HG03025 (cell line): ENCODE measurements at regions not wholly inside any gene's neighbourhood (a gene's known extent, or its start where the extent isn't known, plus 50 kb on each side); places are given as distances from the start of the nearest gene placed in this dataset.
"Not testable (repeated sequence)": the region's sequence is repeated elsewhere in the genome, so short reads cannot be mapped to it uniquely, and the experiment has no call there.

ENCODE experiments used
- ATAC-seq: cut with Tn5 transposase; IDR thresholded peaks from one replicate; pipeline ENCODE4 v1.9.1; 2021; ENCODE audit warnings: mild to moderate bottlenecking, moderate library complexity; ENCODE audit not compliant: unreplicated experiment, low FRiP score

- no peak for ATAC-seq
Measured at GRCh38 chr6:28657381-28657768, 131.7 kb downstream of the GPX5 start.

- no peak for ATAC-seq
Measured at GRCh38 chr6:28657769-28658465, 132.2 kb downstream of the GPX5 start.

- ATAC-seq, result no peak
Measured at GRCh38 chr6:28658475-28659249, 133.0 kb downstream of the GPX5 start.

GRCh38 chr6:28659250-28659566 lies 133.5 kb downstream of the GPX5 start:
- ATAC-seq, result no peak

- no peak for ATAC-seq
Measured at GRCh38 chr6:28661097-28661713, 135.5 kb downstream of the GPX5 start.

- no peak for ATAC-seq
Measured at GRCh38 chr6:28664870-28665396, 139.3 kb downstream of the GPX5 start.

GRCh38 chr6:28673417-28673786 lies 147.7 kb downstream of the GPX5 start:
- ATAC-seq, result no peak

- no peak for ATAC-seq
Measured at GRCh38 chr6:28673787-28674671, 148.3 kb downstream of the GPX5 start.

GRCh38 chr6:28675600-28675999 lies 149.9 kb downstream of the GPX5 start:
- no peak for ATAC-seq

- ATAC-seq, result no peak
Measured at GRCh38 chr6:28682542-28682941, 156.9 kb downstream of the GPX5 start.

- not testable (repeated sequence) for ATAC-seq
Measured at GRCh38 chr6:28682956-28683685, 157.4 kb downstream of the GPX5 start.

- no peak for ATAC-seq
Measured at GRCh38 chr6:28683945-28684538, 158.4 kb downstream of the GPX5 start.

GRCh38 chr6:28685960-28686359 lies 160.3 kb downstream of the GPX5 start:
- not testable (repeated sequence) for ATAC-seq

- ATAC-seq, result not testable (repeated sequence)
Measured at GRCh38 chr6:28686446-28687027, 160.9 kb downstream of the GPX5 start.

- not testable (repeated sequence) for ATAC-seq
Measured at GRCh38 chr6:28687309-28687981, 161.8 kb downstream of the GPX5 start.

GRCh38 chr6:28691991-28692390 lies 166.3 kb downstream of the GPX5 start:
- not testable (repeated sequence) for ATAC-seq

- no peak for ATAC-seq
Measured at GRCh38 chr6:28693033-28693750, 167.5 kb downstream of the GPX5 start.
